ENCODE measurements at regions not wholly inside any gene's neighbourhood (a gene's known extent, or its start where the extent isn't known, plus 50 kb on each side); places are given as distances from the start of the nearest gene placed in this dataset.
"Not testable (repeated sequence)": the region's sequence is repeated elsewhere in the genome, so short reads cannot be mapped to it uniquely, and the experiment has no call there.

- Histone ChIP-seq H3K27ac (no peak overlapping the region), H4K20me1 (ENCODE audit: insufficient read depth) (no peaks in the 10 kb centered on the region), H3K36me3 (ENCODE audit: low read depth) (no peaks in the 10 kb centered on the region), H3K9me2 (ENCODE audit: insufficient read depth) (no peaks in the 10 kb centered on the region), H3K4me3 (no peak overlapping the region), H3K79me2 (ENCODE audit: low read depth) (no peaks in the 10 kb centered on the region), H3K4me1 (replicated peaks; ENCODE audit: insufficient read depth) (no peaks in the 10 kb centered on the region), H3F3A (ENCODE audit: insufficient read depth, low read depth) (no peaks in the 10 kb centered on the region), H3K9me3 (ENCODE audit: insufficient read depth, low read depth) (no peaks in the 10 kb centered on the region), H2AFZ (no peak overlapping the region), H3K27me3 (ENCODE audit: insufficient read depth, low read depth) (no peaks in the 10 kb centered on the region), H3K4me2 (no peak overlapping the region)
- TF ChIP-seq EZH2 (IDR thresholded peaks at IDR 0.05; ENCODE audit: low read depth): no peak
- no peak for TF ChIP-seq CTCF (conservative IDR thresholded peaks at IDR 0.05)
- intact Hi-C loops (cut with micrococcal nuclease; ENCODE audit: unreplicated experiment): no loop called here
- ChIA-PET CTCF (no interaction called here), POLR2A (ENCODE audit: unreplicated experiment) (no interaction called here)
- no TSS peak for BruUV-seq (replicated peaks)
- DNase-seq: no peak
These were observed 64.1 kb downstream of the CFAP44 start for GRCh38 chr3:113377158-113377557.

- intact Hi-C loops (cut with micrococcal nuclease; ENCODE audit: unreplicated experiment): no loop called here
- no TSS peak for BruUV-seq (replicated peaks)
- no peaks in the 10 kb centered on the region for H3K79me2 ChIP-seq (ENCODE audit: low read depth)
- no peaks in the 10 kb centered on the region for H3K36me3 ChIP-seq (ENCODE audit: low read depth)
- H3K27ac ChIP-seq: no peak overlapping the region
- H4K20me1 ChIP-seq (ENCODE audit: insufficient read depth): no peaks in the 10 kb centered on the region
- no peak overlapping the region for H2AFZ ChIP-seq
- no peak for DNase-seq
- H3K9me3 ChIP-seq (ENCODE audit: insufficient read depth, low read depth): no peaks in the 10 kb centered on the region
- H3K4me1 ChIP-seq (replicated peaks; ENCODE audit: insufficient read depth): no peaks in the 10 kb centered on the region
- ChIA-PET POLR2A (ENCODE audit: unreplicated experiment) (no interaction called here), CTCF (no interaction called here)
- no peaks in the 10 kb centered on the region for H3K9me2 ChIP-seq (ENCODE audit: insufficient read depth)
- no peaks in the 10 kb centered on the region for H3F3A ChIP-seq (ENCODE audit: insufficient read depth, low read depth)
- TF ChIP-seq EZH2 (IDR thresholded peaks at IDR 0.05; ENCODE audit: low read depth): no peak
- no peak overlapping the region for H3K4me2 ChIP-seq
- no peaks in the 10 kb centered on the region for H3K27me3 ChIP-seq (ENCODE audit: insufficient read depth, low read depth)
- H3K4me3 ChIP-seq: no peak overlapping the region
These were observed 67.2 kb downstream of the CFAP44 start for GRCh38 chr3:113374078-113374477.

- H3F3A ChIP-seq (ENCODE audit: insufficient read depth, low read depth); DNase-seq; H3K79me2 ChIP-seq (ENCODE audit: low read depth); H4K20me1 ChIP-seq (ENCODE audit: insufficient read depth); H3K4me1 ChIP-seq (replicated peaks; ENCODE audit: insufficient read depth); CTCF ChIA-PET; intact Hi-C loops (cut with micrococcal nuclease; ENCODE audit: unreplicated experiment); H3K27ac ChIP-seq; H3K36me3 ChIP-seq (ENCODE audit: low read depth); H3K4me3 ChIP-seq; H3K27me3 ChIP-seq (ENCODE audit: insufficient read depth, low read depth); H3K9me2 ChIP-seq (ENCODE audit: insufficient read depth); H2AFZ ChIP-seq; BruUV-seq (replicated peaks); H3K4me2 ChIP-seq; H3K9me3 ChIP-seq (ENCODE audit: insufficient read depth, low read depth); POLR2A ChIA-PET (ENCODE audit: unreplicated experiment): not testable (repeated sequence)
These were observed 74.5 kb downstream of the CFAP44 start for GRCh38 chr3:113366800-113367199.

- H3F3A ChIP-seq (ENCODE audit: insufficient read depth, low read depth); H3K4me2 ChIP-seq; H2AFZ ChIP-seq; intact Hi-C loops (cut with micrococcal nuclease; ENCODE audit: unreplicated experiment); H3K9me3 ChIP-seq (ENCODE audit: insufficient read depth, low read depth); CTCF ChIA-PET; H3K9me2 ChIP-seq (ENCODE audit: insufficient read depth); H3K27me3 ChIP-seq (ENCODE audit: insufficient read depth, low read depth); H3K4me3 ChIP-seq; H3K36me3 ChIP-seq (ENCODE audit: low read depth); BruUV-seq (replicated peaks); H3K27ac ChIP-seq; H3K79me2 ChIP-seq (ENCODE audit: low read depth); H4K20me1 ChIP-seq (ENCODE audit: insufficient read depth); DNase-seq; H3K4me1 ChIP-seq (replicated peaks; ENCODE audit: insufficient read depth); POLR2A ChIA-PET (ENCODE audit: unreplicated experiment): not testable (repeated sequence)
These were observed 86.0 kb downstream of the CFAP44 start for GRCh38 chr3:113355340-113355739.

GRCh38 chr3:113354307-113354706 is 87.0 kb downstream of the CFAP44 start:
- CTCF ChIA-PET: no interaction called here

More at GRCh38 chr3:113354307-113354706, 87.0 kb downstream of the CFAP44 start:
- Histone ChIP-seq H3K27ac (no peak overlapping the region), H3K4me1 (replicated peaks; ENCODE audit: insufficient read depth) (peaks cover 8% of the 10 kb centered on the region), H3F3A (ENCODE audit: insufficient read depth, low read depth) (no peaks in the 10 kb centered on the region), H4K20me1 (ENCODE audit: insufficient read depth) (no peaks in the 10 kb centered on the region), H3K4me3 (no peak overlapping the region), H3K4me2 (no peak overlapping the region), H3K9me3 (ENCODE audit: insufficient read depth, low read depth) (no peaks in the 10 kb centered on the region), H3K79me2 (ENCODE audit: low read depth) (no peaks in the 10 kb centered on the region), H2AFZ (no peak overlapping the region), H3K9me2 (ENCODE audit: insufficient read depth) (no peaks in the 10 kb centered on the region), H3K27me3 (ENCODE audit: insufficient read depth, low read depth) (no peaks in the 10 kb centered on the region), H3K36me3 (ENCODE audit: low read depth) (no peaks in the 10 kb centered on the region)
- intact Hi-C loops (cut with micrococcal nuclease; ENCODE audit: unreplicated experiment): no loop called here
- peak in 1 of 2 experiments; percentile 43 for DNase-seq
- POLR2A ChIA-PET (ENCODE audit: unreplicated experiment): no interaction called here
- BruUV-seq (replicated peaks): no TSS peak
- TF ChIP-seq CTCF (conservative IDR thresholded peaks at IDR 0.05) (no peak), EZH2 (IDR thresholded peaks at IDR 0.05; ENCODE audit: low read depth) (no peak)
